ENCODE measurements at regions not wholly inside any gene's neighbourhood (a gene's known extent, or its start where the extent isn't known, plus 50 kb on each side); places are given as distances from the start of the nearest gene placed in this dataset.

DNA sequence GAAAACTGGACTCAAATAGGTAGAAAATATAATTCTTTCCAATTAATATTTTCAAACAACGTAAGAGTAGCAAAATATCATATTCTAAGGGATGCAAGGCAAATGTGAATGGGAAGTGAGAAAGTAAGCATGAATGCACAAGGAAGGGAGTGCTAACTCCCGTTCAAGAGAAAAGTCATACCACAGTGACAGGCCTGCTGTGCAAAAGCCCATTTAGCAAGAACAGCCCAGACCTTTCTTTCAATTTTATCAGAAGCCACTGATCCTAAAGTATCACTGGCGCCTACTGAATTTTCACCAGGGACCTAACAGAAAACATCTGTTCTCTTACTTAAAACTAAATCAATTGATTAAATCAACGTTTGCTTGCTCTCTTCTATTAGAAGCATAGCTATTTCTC, 157.9 kb upstream of the DKK2 start:
- Histone ChIP-seq H3K27me3 (replicated peaks; ENCODE audit: insufficient read depth, low read depth, low read length, poor library complexity) (no peaks in the 10 kb centered on the region), H3K27ac (ENCODE audit: low read depth, low read length, poor library complexity, severe bottlenecking) (no peak overlapping the region), H3K4me3 (ENCODE audit: low read depth, low read length, poor library complexity, severe bottlenecking) (no peak overlapping the region), H3K9me3 (ENCODE audit: low read depth, low read length, poor library complexity, severe bottlenecking) (peaks cover 6% of the 10 kb centered on the region), H3K36me3 (ENCODE audit: insufficient read depth, low read length, poor library complexity, severe bottlenecking) (no peaks in the 10 kb centered on the region), H3K4me1 (ENCODE audit: insufficient read depth, low read length, poor library complexity, severe bottlenecking) (no peaks in the 10 kb centered on the region)
- TF ChIP-seq, protein P1, sequence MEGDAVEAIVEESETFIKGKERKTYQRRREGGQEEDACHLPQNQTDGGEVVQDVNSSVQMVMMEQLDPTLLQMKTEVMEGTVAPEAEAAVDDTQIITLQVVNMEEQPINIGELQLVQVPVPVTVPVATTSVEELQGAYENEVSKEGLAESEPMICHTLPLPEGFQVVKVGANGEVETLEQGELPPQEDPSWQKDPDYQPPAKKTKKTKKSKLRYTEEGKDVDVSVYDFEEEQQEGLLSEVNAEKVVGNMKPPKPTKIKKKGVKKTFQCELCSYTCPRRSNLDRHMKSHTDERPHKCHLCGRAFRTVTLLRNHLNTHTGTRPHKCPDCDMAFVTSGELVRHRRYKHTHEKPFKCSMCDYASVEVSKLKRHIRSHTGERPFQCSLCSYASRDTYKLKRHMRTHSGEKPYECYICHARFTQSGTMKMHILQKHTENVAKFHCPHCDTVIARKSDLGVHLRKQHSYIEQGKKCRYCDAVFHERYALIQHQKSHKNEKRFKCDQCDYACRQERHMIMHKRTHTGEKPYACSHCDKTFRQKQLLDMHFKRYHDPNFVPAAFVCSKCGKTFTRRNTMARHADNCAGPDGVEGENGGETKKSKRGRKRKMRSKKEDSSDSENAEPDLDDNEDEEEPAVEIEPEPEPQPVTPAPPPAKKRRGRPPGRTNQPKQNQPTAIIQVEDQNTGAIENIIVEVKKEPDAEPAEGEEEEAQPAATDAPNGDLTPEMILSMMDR (conservative IDR thresholded peaks at IDR 0.05; ENCODE audit: low read depth, low read length) = no peak
- no peak for TF ChIP-seq EZH2 (IDR thresholded peaks at IDR 0.05; ENCODE audit: borderline replicate concordance, low read depth, low read length, poor library complexity, severe bottlenecking)
- ChIA-PET POLR2A (ENCODE audit: low non-redundant PET) (no interaction called here), CTCF (no interaction called here)
- BruUV-seq (replicated peaks) = no TSS peak
- intact Hi-C loops (cut with micrococcal nuclease; ENCODE audit: unreplicated experiment) = no loop called here
- DNase-seq (ENCODE audit: low spot score) = no peak

- BruUV-seq (replicated peaks) = no TSS peak
- Histone ChIP-seq H3K27me3 (replicated peaks; ENCODE audit: insufficient read depth, low read depth, low read length, poor library complexity) (no peaks in the 10 kb centered on the region), H3K4me3 (ENCODE audit: low read depth, low read length, poor library complexity, severe bottlenecking) (no peak overlapping the region), H3K36me3 (ENCODE audit: insufficient read depth, low read length, poor library complexity, severe bottlenecking) (no peaks in the 10 kb centered on the region), H3K9me3 (ENCODE audit: low read depth, low read length, poor library complexity, severe bottlenecking) (peaks cover 6% of the 10 kb centered on the region), H3K4me1 (ENCODE audit: insufficient read depth, low read length, poor library complexity, severe bottlenecking) (no peaks in the 10 kb centered on the region), H3K27ac (ENCODE audit: low read depth, low read length, poor library complexity, severe bottlenecking) (no peak overlapping the region)
- no peak for DNase-seq (ENCODE audit: low spot score)
- intact Hi-C loops (cut with micrococcal nuclease; ENCODE audit: unreplicated experiment) = no loop called here
- TF ChIP-seq, protein P1 (conservative IDR thresholded peaks at IDR 0.05; ENCODE audit: low read depth, low read length) = no peak
- TF ChIP-seq EZH2 (IDR thresholded peaks at IDR 0.05; ENCODE audit: borderline replicate concordance, low read depth, low read length, poor library complexity, severe bottlenecking) = no peak
- ChIA-PET POLR2A (ENCODE audit: low non-redundant PET) (no interaction called here), CTCF (no interaction called here)
Observed at GRCh38 chr4:107192601-107193000, 156.5 kb upstream of the DKK2 start.

GRCh38 chr4:107187091-107187490, 151.0 kb upstream of the DKK2 start:
- Histone ChIP-seq H3K9me3 (ENCODE audit: low read depth, low read length, poor library complexity, severe bottlenecking) (peaks cover 2% of the 10 kb centered on the region), H3K4me1 (ENCODE audit: insufficient read depth, low read length, poor library complexity, severe bottlenecking) (peaks cover 23% of the 10 kb centered on the region), H3K36me3 (ENCODE audit: insufficient read depth, low read length, poor library complexity, severe bottlenecking) (no peaks in the 10 kb centered on the region), H3K27me3 (replicated peaks; ENCODE audit: insufficient read depth, low read depth, low read length, poor library complexity) (no peaks in the 10 kb centered on the region), H3K4me3 (ENCODE audit: low read depth, low read length, poor library complexity, severe bottlenecking) (no peak overlapping the region), H3K27ac (ENCODE audit: low read depth, low read length, poor library complexity, severe bottlenecking) (no peak overlapping the region)
- DNase-seq (ENCODE audit: low spot score) = no peak
- intact Hi-C loops (cut with micrococcal nuclease; ENCODE audit: unreplicated experiment) = loop anchor here (10.0 kb wide), 1 partner anchor 548 kb away; no protein-coding TSS in a partner anchor
- no TSS peak for BruUV-seq (replicated peaks)
- TF ChIP-seq EZH2 (IDR thresholded peaks at IDR 0.05; ENCODE audit: borderline replicate concordance, low read depth, low read length, poor library complexity, severe bottlenecking) = no peak
- TF ChIP-seq, protein P1 (conservative IDR thresholded peaks at IDR 0.05; ENCODE audit: low read depth, low read length) = no peak
- ChIA-PET CTCF (no interaction called here), POLR2A (ENCODE audit: low non-redundant PET) (no interaction called here)

Data from A673 (cell line).